Activated gamma-delta T cell treated with anti-CD3 and anti-CD28 coated beads, Interleukin-2, amount 50 U/mL, for 16 hours (primary cell): ENCODE measurements at regions not wholly inside any gene's neighbourhood (a gene's known extent, or its start where the extent isn't known, plus 50 kb on each side); places are given as distances from the start of the nearest gene placed in this dataset.
"Not testable (repeated sequence)": the region's sequence is repeated elsewhere in the genome, so short reads cannot be mapped to it uniquely, and the experiment has no call there.

ENCODE experiments used
- DNase-seq: peaks from one replicate; pipeline ENCODE4 v3.0.0-alpha.2; 2020; ENCODE audit warnings: low read depth

DNA sequence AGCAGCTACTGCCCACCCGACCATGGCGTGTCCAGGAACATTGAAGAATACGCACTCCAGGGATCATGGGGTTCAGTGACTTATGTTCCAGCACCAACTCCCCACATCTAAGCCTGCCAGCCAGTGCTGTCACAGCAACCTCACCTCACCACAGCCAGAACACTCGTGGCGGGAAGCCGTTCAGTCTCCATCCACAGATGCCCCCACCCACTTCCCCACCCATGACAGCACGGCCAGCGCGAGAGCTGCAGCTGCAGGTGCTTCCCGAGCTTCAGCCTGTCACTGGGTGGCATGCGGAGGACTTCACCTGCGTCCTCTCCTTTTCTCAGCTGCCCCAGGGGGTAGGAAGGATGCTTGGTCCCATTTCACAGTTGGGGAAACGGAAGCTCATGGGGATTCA, 50.3 kb downstream of the RBFOX3 start:
- DNase-seq, result no peak

DNA sequence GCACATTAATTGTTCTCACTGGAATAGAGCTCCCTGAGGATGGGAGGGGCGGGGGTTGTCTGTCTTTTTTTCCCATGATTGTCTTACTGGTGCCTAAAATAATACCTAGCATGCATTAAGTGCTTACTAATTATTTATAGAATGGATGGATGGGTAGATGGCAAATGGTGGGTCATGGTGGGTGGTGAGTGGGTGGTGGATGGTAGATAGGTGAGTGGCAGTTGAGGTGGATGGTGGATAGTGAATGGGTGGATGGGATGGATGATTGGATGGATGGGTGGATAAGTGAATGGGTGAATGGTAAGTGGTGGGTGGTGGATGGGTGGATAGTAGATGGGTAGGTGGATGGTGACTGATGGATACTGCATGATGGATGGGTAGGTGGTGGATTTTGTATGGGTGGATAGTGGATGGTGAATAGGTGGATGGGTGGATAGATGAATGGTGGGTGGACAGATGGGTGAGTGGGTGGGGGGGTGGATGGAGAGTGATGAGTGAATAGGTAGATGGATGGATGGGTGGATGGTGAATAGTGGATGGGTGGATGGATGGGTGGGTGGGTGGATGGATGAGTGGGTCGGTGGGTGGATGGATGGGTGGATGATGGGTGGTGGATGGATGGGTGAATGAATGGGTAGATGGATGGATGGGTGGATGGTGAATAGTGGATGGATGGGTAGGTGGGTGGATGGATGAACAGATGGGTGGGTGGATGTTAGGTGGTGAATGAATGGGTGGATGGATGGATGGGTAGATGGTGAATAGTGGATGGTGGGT, 51.6 kb downstream of the RBFOX3 start:
- no peak for DNase-seq

DNA sequence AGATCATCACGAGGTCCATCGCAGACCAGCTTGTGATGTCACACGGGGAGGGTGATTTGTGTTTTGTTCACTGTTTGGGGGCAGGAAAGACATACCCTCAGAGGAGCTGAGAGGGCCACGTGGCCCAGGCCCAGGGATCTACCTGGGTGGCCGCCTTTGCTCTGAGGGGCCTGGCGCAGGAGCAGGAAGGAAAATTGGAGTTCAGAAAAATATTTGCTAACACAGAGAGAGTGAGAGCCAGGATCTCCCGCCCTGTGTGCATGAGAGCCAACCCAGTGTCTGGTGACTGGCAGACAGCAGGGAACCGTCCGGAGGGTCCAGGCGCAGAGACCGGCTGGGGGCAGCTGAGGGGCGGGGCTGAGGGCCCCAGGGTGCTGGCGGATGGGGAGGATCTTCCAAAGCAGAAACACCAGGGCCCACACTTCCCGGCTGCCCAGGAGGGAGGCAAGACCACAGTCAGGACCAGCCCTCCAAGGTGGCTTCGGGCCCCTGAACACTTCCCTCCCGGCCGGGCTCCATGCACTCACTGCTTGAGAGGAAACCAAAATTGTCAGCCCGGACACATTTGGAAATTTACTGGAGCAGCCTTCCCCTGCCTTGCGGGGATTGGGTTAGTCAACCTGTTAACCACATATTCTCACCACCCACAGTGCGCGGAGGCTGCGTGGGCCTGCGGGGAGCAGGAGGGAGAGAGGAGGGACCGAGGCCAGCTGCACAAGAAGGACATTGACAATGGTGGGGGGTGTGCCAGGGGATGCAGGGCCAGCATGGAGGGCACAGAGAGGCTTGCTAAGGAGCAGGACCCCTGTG, 52.6 kb downstream of the RBFOX3 start:
- DNase-seq, result no peak

DNA sequence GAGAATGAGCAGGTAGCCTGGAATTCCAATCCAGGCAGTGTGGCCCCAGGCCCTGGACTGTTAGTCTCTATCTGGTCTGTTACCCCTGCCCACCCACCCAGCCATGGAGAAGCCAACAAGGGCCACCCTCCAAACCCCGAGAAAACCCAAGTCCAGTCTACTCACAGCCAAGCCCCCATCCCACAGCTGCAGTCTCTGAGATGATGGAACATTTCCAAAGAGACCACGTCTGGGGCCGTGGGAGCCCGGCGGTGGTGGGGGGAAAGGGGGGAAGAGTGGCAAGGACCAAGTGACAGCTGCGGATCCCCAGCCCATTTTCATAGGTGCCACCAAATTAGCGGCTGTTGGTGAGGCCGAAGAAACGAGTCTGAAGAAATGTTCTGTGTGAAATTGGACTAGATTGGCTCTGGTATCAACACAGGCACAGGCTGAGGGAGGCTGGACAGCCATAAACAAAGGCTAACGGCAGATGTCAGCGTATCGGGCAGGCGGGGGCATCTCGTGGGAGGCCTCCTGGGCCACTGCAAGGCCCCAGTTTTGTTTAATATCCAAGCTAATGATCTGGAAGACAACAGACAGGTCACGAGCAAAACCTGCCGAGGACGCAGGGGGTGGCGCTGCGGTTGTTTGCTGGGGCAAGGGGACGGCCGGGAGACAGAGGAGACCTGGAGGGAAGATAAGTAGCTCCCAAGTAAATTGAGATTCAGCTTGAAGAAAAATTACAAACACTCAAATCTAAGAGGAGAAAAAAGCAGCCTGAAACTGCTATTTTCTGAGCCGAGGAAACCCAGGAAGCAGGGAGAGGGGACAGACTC, 53.4 kb downstream of the RBFOX3 start:
- DNase-seq, result no peak

DNA sequence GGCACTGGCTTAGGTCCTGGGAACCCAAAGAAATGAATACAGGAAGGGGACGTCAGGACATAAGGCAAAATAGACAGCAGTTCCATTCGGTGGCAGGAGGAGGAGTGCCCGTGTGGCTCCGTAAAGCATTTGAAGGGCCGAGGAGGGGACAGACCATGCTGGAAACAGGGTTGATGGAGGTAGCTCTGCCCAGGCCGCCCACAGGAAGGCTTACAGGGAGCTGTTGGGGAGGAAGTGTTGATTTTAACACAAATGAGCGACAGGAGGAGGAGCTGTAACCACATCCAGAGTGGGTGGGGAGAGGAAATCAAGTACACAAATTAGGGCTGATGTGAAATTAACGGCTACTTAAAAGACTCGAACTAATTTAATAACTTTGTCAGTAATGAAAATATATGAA, 54.6 kb downstream of the RBFOX3 start:
- no peak for DNase-seq

DNA sequence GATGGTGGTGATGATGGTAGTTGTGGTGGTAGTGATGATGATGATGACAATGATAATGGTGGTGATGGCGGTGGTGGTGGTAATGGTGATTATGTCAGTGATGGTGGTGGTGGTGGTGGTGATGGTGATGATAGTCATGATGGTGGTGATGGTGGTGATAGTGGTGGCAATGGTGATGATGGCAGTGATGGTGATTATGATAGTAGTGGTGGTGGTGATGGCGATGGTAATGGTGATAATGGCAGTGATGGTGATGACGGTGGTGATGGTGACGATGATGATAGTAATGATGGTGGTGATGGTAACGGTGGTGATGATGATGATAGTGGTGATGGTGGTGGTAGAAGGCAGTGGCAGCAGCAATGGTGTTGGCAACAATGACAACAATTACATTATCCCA, 55.3 kb downstream of the RBFOX3 start:
- DNase-seq, result no peak

DNA sequence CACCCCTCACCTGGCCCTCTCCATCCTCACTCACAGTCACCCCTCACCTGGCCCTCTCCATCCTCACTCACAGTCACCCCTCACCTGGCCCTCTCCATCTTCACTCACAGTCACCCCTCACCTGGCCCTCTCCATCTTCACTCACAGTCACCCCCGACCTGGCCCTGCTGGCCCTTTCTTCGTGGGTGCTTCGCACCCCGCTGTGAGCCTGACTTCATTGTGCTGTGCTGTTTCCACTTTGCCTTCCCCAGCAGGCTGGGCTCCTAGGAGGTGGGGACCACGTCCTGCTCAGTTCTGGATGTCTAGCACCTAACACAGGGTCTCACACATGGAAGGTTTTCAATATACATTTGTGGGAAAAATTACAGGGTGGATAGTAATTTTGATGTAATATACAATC, 56.5 kb downstream of the RBFOX3 start:
- not testable (repeated sequence) for DNase-seq

DNA sequence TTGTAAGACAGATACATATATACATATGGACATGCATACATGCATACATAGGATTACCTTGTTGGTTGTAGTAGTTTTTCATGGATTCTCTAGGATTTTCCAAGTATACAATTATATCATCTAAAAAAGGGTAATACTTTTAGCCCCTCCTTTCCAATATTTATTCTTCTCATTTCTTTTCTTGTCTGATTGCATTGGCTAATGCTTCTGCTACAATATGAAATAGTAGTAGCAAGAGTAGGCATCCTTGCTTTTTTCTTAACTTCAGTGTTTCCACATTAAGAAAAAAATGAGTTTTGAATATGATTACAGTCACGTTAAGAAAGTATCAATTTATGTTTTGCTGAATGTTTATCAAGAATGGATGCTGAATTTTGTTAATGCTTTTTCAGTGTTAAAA, 58.0 kb downstream of the RBFOX3 start:
- no peak for DNase-seq

DNA sequence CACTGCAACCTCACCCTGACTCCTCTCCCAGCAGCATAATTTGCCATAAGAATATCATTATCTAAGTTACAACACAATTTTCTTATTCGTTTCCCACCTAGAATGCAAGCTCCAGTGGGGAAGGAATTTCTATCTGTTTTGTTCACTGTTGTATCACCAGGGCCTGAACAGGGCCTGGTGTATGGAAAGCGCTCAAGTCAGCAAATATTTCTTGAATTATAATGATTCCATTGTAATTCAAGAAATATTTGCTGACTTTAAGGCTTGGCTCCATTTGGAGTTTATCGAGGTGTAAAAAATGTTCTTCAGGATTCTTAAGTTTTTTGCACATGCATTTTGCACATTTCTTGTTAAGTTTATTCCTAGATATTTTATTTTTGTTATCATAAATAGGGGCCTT, 58.4 kb downstream of the RBFOX3 start:
- DNase-seq, result no peak

DNA sequence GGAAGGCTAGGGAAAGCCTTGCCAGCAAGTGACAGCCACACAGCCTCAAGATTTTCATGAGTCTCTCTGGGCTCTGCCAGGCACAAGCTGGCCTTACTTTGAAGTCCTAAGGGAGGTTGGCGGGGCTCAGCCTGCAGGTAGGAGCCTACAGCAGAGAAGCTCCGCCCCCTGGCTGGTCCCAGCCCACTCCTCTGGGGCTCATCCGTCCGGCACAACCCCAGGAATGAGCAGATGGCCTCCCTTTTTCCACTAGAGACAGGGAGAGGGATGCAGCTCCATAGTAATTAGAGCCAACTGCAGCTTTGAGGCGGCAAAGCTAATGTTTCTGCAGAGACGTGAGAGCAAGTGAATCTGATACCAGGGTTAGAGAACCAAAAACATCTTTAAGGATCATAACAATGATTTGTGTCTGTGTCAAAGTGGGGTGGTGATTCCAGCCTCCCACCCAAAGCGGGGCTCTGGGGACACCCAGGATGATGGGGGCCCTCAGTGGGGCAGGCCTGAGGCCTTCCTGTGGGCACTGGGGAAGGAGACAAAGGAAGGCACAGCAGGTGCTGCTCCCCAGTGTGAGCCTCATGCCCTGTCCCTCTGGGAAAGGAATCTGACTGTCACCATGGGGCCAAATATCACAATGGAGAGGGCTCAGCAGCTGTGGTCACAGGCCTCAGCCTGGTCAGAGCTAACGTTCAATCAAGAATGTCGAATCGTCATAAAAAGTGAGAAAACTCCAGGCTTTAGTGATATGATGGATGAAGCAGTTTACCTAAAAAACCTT, 61.5 kb downstream of the RBFOX3 start:
- no peak for DNase-seq

DNA sequence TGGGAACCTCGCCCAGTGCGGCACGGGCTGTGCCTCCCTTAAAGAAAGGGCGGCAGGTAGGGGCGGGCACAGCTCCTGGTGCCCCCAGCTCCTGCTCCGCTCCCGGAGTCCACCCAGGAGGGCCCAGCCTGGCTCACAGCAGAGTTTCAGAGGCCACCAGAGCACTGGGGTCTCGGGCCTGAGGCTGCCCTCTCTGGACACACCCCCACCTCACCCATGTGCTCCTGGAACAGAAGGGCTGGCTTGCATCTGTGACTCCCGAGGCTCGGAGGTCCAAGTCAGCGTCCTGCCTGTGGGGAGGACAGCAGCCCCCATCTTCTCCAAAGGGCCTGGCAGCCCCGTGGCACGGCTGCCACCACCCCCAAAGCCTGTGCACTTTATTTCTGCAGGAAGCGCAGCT, 62.7 kb downstream of the RBFOX3 start:
- DNase-seq, result no peak

DNA sequence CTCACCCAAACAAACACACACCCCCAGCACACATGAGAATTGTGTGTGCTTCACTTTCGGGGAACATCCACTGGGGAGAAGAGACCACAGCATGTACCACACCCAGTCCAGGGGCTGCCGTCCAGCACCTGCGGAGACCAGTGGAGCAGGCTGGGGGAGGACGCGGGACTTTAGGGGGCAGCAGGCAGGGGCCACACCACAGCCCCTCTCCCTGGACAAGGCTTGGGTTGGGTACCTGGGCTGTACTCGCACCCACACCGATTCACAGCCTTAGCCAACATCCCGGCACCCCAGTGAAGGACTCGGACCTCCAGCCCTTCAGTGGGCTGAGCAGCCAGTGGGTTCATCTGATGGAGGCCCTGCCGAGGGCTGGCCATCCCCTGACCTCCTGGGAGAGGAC, 63.3 kb downstream of the RBFOX3 start:
- DNase-seq, result no peak

DNA sequence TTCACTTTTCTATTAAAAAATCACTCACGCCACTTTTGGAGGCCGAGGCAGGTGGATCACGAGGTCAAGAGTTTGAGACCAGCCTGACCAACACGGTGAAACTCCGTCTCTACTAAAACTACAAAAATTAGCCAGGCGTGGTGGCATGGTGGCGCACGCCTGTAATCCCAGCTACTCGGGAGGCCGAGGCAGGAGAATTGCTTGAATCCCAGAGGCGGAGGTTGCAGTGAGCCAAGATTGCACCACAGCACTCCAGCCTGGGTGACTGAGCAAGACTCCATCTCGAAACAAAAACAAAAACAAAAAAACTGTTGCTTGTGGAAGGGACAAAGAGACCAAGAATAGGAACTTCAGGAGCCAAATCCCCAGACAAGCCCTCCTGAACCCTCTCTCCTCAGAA, 63.7 kb downstream of the RBFOX3 start:
- not testable (repeated sequence) for DNase-seq

DNA sequence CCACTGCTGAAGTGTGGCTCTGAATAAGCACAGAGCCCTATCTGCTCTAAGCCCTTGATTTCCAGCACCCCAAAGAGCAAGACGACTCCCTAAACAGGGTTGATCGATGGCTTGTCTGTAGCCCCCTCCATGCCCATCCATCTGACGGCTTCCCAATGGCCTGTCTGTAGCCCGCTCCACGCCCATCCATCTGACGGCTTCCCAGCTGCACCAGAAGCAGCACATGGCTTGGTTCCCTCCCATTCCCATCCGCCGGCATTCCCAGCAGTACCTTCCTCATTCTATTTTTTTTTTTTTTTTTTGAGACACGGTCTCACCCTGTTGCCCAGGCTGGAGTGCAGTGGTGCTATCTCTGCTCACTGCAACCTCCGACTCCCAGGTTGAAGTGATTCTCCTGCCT, 64.5 kb downstream of the RBFOX3 start:
- DNase-seq, result no peak

DNA sequence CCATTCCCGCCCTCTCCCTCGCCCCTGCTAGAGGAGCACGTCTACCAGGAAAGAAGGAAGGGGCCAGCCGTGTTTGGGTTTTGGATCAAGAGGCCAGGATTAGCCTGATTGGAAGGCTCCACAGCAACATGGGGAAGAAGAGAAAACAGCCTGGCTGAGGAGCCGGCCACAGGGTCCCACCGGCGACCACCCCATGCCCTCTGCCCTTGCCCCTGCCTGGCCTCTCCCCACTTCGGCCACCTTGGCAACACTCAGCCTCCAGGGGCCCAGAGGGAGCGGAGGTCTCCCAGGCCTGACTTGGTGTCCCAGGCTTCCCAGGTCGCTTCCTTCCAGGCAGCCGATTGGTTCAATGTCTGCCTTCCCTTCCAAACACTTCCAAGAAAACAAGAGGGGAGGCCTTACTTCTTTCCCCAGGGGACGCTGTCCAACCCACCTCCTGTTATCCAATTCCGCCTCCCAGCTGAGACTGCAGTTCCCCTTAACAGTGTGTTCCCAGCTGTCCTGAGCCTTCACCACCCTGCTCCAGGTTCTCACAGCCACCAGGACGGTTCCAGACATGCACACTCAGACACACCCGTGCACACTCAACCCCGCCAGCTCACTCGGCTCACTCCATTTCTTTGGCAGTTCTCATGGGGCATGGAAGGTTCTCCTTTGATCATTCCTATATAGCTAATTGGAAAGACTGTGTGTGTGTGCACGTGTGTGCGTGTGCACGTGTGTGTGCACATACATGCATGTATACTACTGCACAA, 65.4 kb downstream of the RBFOX3 start:
- no peak for DNase-seq

DNA sequence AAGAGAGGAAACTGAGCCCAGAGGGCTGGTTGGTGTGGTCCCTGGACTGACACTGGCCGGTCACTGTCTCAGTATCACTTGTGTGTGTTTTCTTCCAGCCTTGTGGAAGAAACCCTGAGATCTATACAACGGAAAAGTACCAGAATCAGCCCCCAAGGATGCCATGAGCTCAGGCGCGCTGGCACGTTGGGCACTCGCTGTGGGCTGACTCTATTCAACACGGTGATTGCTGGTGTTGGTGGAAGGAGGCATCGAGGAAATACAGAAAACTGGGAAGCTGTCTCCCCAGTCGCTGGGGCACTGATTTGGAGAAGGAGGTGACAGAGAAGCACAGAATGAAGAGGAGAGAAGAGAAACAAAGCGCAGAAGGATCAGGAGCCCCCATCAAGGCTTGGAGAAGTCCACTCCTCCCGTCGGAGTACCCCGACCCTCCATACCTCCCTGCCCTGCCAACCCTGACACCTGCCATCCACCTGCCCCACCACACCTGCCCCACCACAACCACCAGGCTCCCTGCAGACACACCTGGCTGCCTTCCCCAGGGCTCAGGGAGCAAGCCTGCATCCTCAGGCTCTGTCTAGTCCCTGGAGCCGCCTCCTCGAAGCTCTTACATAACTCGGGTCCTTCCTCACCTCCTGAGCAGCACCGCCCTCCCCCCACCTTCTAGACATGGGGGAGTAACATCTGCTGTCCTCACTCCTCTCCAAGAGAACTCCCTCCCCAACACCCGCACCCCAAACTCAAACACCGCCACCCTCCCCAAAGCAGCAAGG, 66.5 kb downstream of the RBFOX3 start:
- no peak for DNase-seq

DNA sequence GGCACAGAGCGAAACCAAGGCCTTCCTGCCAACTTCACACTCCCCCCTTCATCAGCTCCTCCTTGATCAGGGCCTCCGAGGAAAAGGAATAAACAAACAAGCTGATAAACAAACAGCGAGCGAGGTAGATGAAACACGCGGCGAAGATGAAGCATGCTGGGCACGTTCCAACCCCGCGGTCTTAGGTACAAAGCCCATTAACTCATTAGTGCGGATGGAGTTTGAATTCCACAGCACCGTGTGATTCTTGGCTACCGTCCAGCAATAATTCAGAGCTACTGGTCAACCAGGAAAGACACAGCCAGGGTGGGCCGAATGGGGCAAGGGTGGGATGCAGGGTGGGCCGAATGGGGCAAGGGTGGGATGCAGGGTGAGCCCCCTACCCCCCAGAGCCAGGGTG, 67.3 kb downstream of the RBFOX3 start:
- DNase-seq, result no peak

DNA sequence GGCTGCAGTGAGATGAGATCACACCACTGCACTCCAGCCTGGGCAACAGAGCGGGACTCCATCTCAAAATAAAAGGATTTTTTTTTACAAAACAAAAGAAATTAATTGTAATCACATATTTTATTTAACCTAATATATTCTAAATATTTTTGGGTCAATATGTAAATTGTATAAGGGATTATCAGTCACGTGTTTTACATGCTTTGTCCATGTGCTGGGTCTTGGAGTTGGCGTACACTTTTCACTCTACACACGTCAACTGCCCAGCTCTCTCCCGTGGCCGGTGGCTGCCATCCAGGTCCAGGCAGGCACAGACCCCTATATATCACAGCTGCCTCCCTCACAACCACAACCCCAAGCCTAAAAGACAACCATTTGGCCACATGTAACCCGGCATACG, 68.1 kb downstream of the RBFOX3 start:
- DNase-seq, result no peak

DNA sequence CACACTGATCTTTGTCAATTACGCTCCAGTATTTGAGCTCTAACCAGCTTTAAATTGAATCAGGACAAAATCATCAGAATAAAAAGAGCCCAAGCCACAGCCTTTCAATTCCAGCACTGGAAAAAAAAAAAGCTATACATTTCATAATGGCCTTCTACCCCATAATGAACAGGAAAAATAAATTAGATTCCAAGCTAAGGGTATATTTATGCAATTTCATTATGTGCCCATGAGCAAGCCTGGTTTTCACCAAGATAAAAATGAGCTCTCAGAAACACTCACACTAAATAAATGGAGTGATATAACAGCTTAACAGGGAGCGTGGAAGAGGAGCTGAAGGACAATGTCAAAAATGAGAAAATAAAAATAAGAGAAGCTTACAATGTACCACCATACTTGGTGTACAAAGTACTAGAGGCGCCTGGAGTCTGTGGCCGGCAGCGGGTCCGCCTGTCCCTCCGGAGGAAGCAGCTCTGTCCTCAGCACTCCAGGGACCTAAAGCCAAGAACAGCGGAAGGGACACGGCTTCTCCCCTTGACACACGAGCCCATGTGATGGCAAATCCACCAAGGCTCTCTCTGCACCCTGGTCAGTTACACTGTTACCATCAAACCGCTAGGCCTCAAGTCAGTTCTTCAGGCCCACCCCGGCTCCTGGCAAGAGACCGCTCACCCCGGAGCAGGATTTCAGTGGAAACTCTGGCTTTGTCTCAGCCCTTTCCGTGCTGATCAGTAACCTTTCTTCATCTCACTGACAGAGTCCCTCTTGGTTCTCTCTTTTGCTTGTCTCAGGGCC, 69.6 kb downstream of the RBFOX3 start:
- no peak for DNase-seq
